HEK293T (cell line): ENCODE measurements at regions not wholly inside any gene's neighbourhood (a gene's known extent, or its start where the extent isn't known, plus 50 kb on each side); places are given as distances from the start of the nearest gene placed in this dataset.
A peak's percentile ranks its signal among the peaks of the same experiment; 100 is the strongest.

ENCODE experiments used
- CTCF ChIA-PET: fragments of 350-600 bp; formaldehyde crosslinking; extraction: SDS; loops from one replicate; lab custom pipeline; 2021; ENCODE audit warnings: antibody characterized with exemption, inconsistent platforms; lab: Yijun Ruan, JAX
- POLR2A ChIA-PET: fragments of 350-600 bp; formaldehyde crosslinking; extraction: SDS; loops from one replicate; lab custom pipeline; 2020; ENCODE audit warnings: antibody characterized with exemption, inconsistent platforms; lab: Yijun Ruan, JAX
- DNase-seq: peaks from one replicate; pipeline ENCODE4 v3.0.0; 2012; ENCODE audit warnings: mixed read lengths; ENCODE audit errors: extremely low spot score
- ARNT ChIP-seq: fragments of 450-650 bp; IDR thresholded peaks from 2 replicates; pipeline ENCODE4 v1.6.1; 2017; ENCODE audit warnings: mild to moderate bottlenecking
- BHLHE40 ChIP-seq: fragments of 450-650 bp; IDR thresholded peaks from 2 replicates; pipeline ENCODE4 v1.6.1; 2016; ENCODE audit warnings: mild to moderate bottlenecking, moderate library complexity, borderline replicate concordance
- CTBP1 ChIP-seq: fragments of 450-650 bp; IDR thresholded peaks from 2 replicates; pipeline ENCODE4 v1.6.1; 2016; ENCODE audit warnings: borderline replicate concordance
- ELF4 ChIP-seq: fragments of 450-650 bp; IDR thresholded peaks from 2 replicates; pipeline ENCODE4 v1.6.1; 2017; ENCODE audit warnings: antibody characterized with exemption
- FOXA1 ChIP-seq: fragments of 450-650 bp; IDR thresholded peaks from 2 replicates; pipeline ENCODE4 v1.6.1; 2016; ENCODE audit warnings: mild to moderate bottlenecking
- FOXK2 ChIP-seq: fragments of 450-650 bp; IDR thresholded peaks from 2 replicates; pipeline ENCODE4 v1.6.1; 2016; ENCODE audit warnings: mild to moderate bottlenecking
- FOXM1 ChIP-seq: fragments of 450-650 bp; IDR thresholded peaks from 2 replicates; pipeline ENCODE4 v1.6.1; 2017; ENCODE audit warnings: mild to moderate bottlenecking, borderline replicate concordance
- HDGF ChIP-seq: fragments of 450-650 bp; IDR thresholded peaks from 2 replicates; pipeline ENCODE4 v1.6.1; 2017; ENCODE audit warnings: antibody characterized with exemption, borderline replicate concordance
- L3MBTL2 ChIP-seq: fragments of 450-650 bp; conservative IDR thresholded peaks from 2 replicates; pipeline ENCODE4 v1.6.1; 2016; ENCODE audit warnings: mild to moderate bottlenecking
- LEF1 ChIP-seq: fragments of 450-650 bp; IDR thresholded peaks from 2 replicates; pipeline ENCODE4 v1.6.1; 2017; ENCODE audit warnings: mild to moderate bottlenecking, borderline replicate concordance
- NFRKB ChIP-seq: fragments of 450-650 bp; IDR thresholded peaks from 2 replicates; pipeline ENCODE4 v1.6.1; 2016; ENCODE audit warnings: mild to moderate bottlenecking, moderate library complexity
- SP1 ChIP-seq: fragments of 450-650 bp; IDR thresholded peaks from 2 replicates; pipeline ENCODE4 v1.6.1; 2017
- SUZ12 ChIP-seq: fragments of 450-650 bp; IDR thresholded peaks from 2 replicates; pipeline ENCODE4 v1.6.1; 2016; ENCODE audit warnings: mild to moderate bottlenecking
- TARDBP ChIP-seq: fragments of 450-650 bp; IDR thresholded peaks from 2 replicates; pipeline ENCODE4 v1.6.1; 2016
- ZNF384 ChIP-seq: fragments of 450-650 bp; IDR thresholded peaks from 2 replicates; pipeline ENCODE4 v1.6.1; 2016
- TF ChIP-seq, protein P1 (sequence below): fragments of 450-650 bp; IDR thresholded peaks from 2 replicates; pipeline ENCODE4 v1.6.1; 2016

GRCh38 chr3:151544164-151544548 lies 83.3 kb upstream of the IGSF10 start:
- ChIA-PET CTCF (no interaction called here), POLR2A (no interaction called here)
- DNase-seq, result no peak
- TF ChIP-seq, protein P1, sequence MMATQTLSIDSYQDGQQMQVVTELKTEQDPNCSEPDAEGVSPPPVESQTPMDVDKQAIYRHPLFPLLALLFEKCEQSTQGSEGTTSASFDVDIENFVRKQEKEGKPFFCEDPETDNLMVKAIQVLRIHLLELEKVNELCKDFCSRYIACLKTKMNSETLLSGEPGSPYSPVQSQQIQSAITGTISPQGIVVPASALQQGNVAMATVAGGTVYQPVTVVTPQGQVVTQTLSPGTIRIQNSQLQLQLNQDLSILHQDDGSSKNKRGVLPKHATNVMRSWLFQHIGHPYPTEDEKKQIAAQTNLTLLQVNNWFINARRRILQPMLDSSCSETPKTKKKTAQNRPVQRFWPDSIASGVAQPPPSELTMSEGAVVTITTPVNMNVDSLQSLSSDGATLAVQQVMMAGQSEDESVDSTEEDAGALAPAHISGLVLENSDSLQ, result peak; percentile 53; the same call in 1 of the 2 replicates
- no peak for TF ChIP-seq LEF1

GRCh38 chr3:151541178-151541577 lies 80.3 kb upstream of the IGSF10 start:
- ChIA-PET POLR2A (no interaction called here), CTCF (no interaction called here)
- no peak for DNase-seq
- TF ChIP-seq SUZ12, result no peak
- no peak for TF ChIP-seq BHLHE40
- TF ChIP-seq NFRKB, result no peak
- TF ChIP-seq TARDBP, result no peak
- no peak for TF ChIP-seq HDGF
- no peak for TF ChIP-seq CTBP1
- TF ChIP-seq FOXK2, result no peak

DNA sequence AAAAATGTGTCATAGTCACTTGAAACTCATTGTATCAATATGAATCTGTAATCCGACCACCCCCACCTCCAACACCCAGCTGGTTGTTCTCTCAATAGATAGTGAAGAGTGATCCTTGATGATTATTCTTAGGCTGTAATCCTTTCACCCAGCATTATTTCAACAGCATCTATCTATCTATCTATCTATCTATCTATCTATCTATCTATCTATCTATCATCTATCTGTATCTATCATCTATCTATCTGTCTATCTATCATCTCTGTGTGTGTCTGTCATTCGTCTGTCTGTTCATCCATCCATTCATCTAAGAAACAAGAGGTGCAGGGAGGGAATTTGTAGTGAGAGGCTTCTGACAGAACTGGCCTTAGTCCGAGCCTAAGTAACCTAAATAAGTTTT lies 78.7 kb upstream of the IGSF10 start:
- ChIA-PET POLR2A (no interaction called here), CTCF (no interaction called here)
- no peak for DNase-seq
- TF ChIP-seq BHLHE40, result no peak
- no peak for TF ChIP-seq SP1

- ChIA-PET CTCF (no interaction called here), POLR2A (no interaction called here)
- no peak for DNase-seq
- no peak for TF ChIP-seq ELF4
- TF ChIP-seq L3MBTL2, result peak; percentile 65
- no peak for TF ChIP-seq CTBP1
- TF ChIP-seq, protein P1, result no peak
These were observed 77.9 kb upstream of the IGSF10 start for GRCh38 chr3:151538456-151539393.

DNA sequence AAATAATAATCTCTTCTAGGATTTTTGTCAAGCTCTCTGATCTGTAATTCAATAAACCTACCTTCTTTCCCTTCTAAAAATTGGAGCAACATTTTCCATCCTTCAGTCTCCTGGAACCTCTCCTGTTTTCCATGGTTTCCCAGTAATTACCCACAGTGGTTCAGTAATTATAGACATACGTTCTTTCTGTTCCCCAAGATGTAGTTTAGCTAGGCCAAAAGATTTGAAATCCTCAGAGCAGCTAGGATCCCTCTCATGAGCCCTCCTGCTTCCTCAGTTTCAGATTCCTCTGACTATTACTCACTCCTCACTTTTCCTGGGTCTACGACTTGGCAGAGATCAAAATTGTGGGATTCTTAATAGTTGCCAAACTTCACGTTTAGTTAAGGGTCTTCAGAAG lies 76.9 kb upstream of the IGSF10 start:
- POLR2A ChIA-PET, result no interaction called here

GRCh38 chr3:151526757-151527156 lies 65.9 kb upstream of the IGSF10 start:
- ChIA-PET CTCF (no interaction called here), POLR2A (no interaction called here)
- DNase-seq, result no peak
- TF ChIP-seq ARNT (no peak), TARDBP (no peak), ELF4 (no peak), ZNF384 (no peak), HDGF (no peak), SUZ12 (no peak), CTBP1 (no peak), FOXK2 (no peak), FOXM1 (no peak), SP1 (no peak), FOXA1 (no peak), LEF1 (no peak), NFRKB (no peak), L3MBTL2 (no peak), BHLHE40 (no peak)
- TF ChIP-seq, protein P1, result no peak

More for the DNA sequence above, 76.9 kb upstream of the IGSF10 start:
- CTCF ChIA-PET, result no interaction called here
- no peak for DNase-seq
- TF ChIP-seq HDGF (no peak), SUZ12 (no peak), FOXM1 (no peak), BHLHE40 (no peak), L3MBTL2 (no peak), ZNF384 (no peak), NFRKB (no peak), SP1 (no peak), TARDBP (no peak), CTBP1 (no peak), ARNT (no peak), FOXA1 (no peak), ELF4 (no peak)
- TF ChIP-seq, protein P1, result no peak
